GM23248 (cell line): ENCODE measurements at regions not wholly inside any gene's neighbourhood (a gene's known extent, or its start where the extent isn't known, plus 50 kb on each side); places are given as distances from the start of the nearest gene placed in this dataset.

Experiments
- EZH2 ChIP-seq: fragments of 200-600 bp; sonication (generic); IDR thresholded peaks from 2 replicates; pipeline ENCODE4 v1.6.1; 2018; ENCODE audit warnings: antibody characterized with exemption, mild to moderate bottlenecking; ENCODE audit not compliant: insufficient read depth, poor library complexity, severe bottlenecking
- EZH2phosphoT487 ChIP-seq: fragments of 200-600 bp; sonication (generic); IDR thresholded peaks from 2 replicates; pipeline ENCODE4 v1.6.1; 2018; ENCODE audit warnings: antibody characterized with exemption, moderate library complexity, mild to moderate bottlenecking, low read depth; ENCODE audit not compliant: insufficient read depth

DNA sequence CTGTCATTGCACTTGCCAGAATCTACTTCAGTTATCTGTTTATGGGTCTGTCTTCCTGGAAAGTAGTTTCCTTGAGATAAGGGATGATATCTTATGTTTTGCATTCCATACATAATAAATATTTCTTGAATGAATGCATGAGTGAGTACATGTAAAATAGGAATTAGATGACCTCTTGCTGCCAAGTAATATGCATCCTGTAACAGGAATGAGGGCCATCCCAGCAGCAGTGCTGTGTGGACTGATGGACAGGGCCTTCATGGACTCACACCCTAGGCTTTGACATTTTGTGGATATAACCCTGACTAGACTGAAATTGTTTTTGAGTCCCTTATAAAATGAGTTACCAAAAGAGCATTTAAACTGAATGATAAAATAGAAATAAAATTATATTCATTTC, 77.2 kb upstream of the NEIL3 start:
- TF ChIP-seq EZH2: no peak
- no peak for TF ChIP-seq EZH2phosphoT487
